Hepatocyte (in vitro differentiated cells): ENCODE measurements at regions not wholly inside any gene's neighbourhood (a gene's known extent, or its start where the extent isn't known, plus 50 kb on each side); places are given as distances from the start of the nearest gene placed in this dataset.

ENCODE experiments used
- DNase-seq: peaks from one replicate; pipeline ENCODE4 v3.0.0-alpha.2; 2016; ENCODE audit warnings: low spot score
- H2AFZ ChIP-seq: fragments of 200-600 bp; sonication (generic); 2 replicates; pipeline ENCODE4 v1.6.0; 2016; ENCODE audit warnings: antibody characterized with exemption, mild to moderate bottlenecking
- H3K27ac ChIP-seq: fragments of 200-600 bp; sonication (generic); 2 replicates; pipeline ENCODE4 v1.5.1; 2016; ENCODE audit warnings: mild to moderate bottlenecking
- H3K27me3 ChIP-seq: fragments of 200-600 bp; sonication (generic); 2 replicates; pipeline ENCODE4 v1.6.1; 2016
- H3K36me3 ChIP-seq: fragments of 200-600 bp; sonication (generic); replicated peaks from 2 replicates; pipeline ENCODE4 v1.5.1; 2016; ENCODE audit warnings: low read depth; ENCODE audit not compliant: insufficient read depth
- H3K4me1 ChIP-seq: fragments of 200-600 bp; sonication (generic); 2 replicates; pipeline ENCODE4 v1.5.1; 2016; ENCODE audit warnings: mild to moderate bottlenecking, moderate library complexity; ENCODE audit not compliant: insufficient read depth
- H3K4me2 ChIP-seq: fragments of 200-600 bp; sonication (generic); 2 replicates; pipeline ENCODE4 v1.6.0; 2016
- H3K4me3 ChIP-seq: fragments of 200-600 bp; sonication (generic); 2 replicates; pipeline ENCODE4 v1.5.1; 2016; ENCODE audit warnings: mild to moderate bottlenecking
- H3K79me2 ChIP-seq: fragments of 200-600 bp; sonication (generic); 2 replicates; pipeline ENCODE4 v1.6.0; 2017; ENCODE audit warnings: mild to moderate bottlenecking
- H3K9me2 ChIP-seq: fragments of 200-600 bp; sonication (generic); replicated peaks from 2 replicates; pipeline ENCODE4 v1.6.0; 2017; ENCODE audit warnings: mild to moderate bottlenecking; ENCODE audit not compliant: insufficient read depth
- H3K9me3 ChIP-seq: fragments of 200-600 bp; sonication (generic); 2 replicates; pipeline ENCODE4 v1.5.1; 2016; ENCODE audit warnings: low read depth, mild to moderate bottlenecking
- H4K20me1 ChIP-seq: fragments of 200-600 bp; sonication (generic); 2 replicates; pipeline ENCODE4 v1.6.0; 2016; ENCODE audit warnings: mild to moderate bottlenecking; ENCODE audit not compliant: insufficient read depth, poor library complexity, severe bottlenecking
- EZH2 ChIP-seq: fragments of 200-600 bp; sonication (generic); IDR thresholded peaks from 2 replicates; pipeline ENCODE4 v1.6.1; 2016; ENCODE audit warnings: antibody characterized with exemption, mild to moderate bottlenecking, borderline replicate concordance
- EZH2phosphoT487 ChIP-seq: fragments of 200-600 bp; sonication (generic); IDR thresholded peaks from one replicate; pipeline ENCODE4 v1.6.1; 2018; ENCODE audit warnings: antibody characterized with exemption, mild to moderate bottlenecking, low read depth, moderate library complexity; ENCODE audit not compliant: unreplicated experiment, severe bottlenecking
- WGBS: methylation state at CpG from one replicate; pipeline ENCODE4 v1.1.6; 2016; ENCODE audit warnings: low lambda C conversion rate; ENCODE audit errors: missing lambda C conversion rate; 5-methylcytosine and 5-hydroxymethylcytosine counted together
- TF ChIP-seq, protein P1 (sequence below): fragments of 200-600 bp; sonication (generic); IDR thresholded peaks from 2 replicates; pipeline ENCODE4 v1.5.1; 2016; ENCODE audit warnings: antibody characterized with exemption, mild to moderate bottlenecking; ENCODE audit not compliant: poor library complexity

- Histone ChIP-seq H2AFZ (no peak overlapping the region), H3K36me3 (no peaks in the 10 kb centered on the region)
- no peak for DNase-seq
These were observed 65.8 kb upstream of the MAGI1 start for GRCh38 chr3:66104535-66104934.

GRCh38 chr3:66103729-66104128 is 65.0 kb upstream of the MAGI1 start:
- no peaks in the 10 kb centered on the region for H3K36me3 ChIP-seq
- WGBS = 96% methylated on average over 3 of the region's 3 CpGs
- H3K4me1 ChIP-seq = no peaks in the 10 kb centered on the region
- no peaks in the 10 kb centered on the region for H3K9me3 ChIP-seq
- H3K9me2 ChIP-seq = no peaks in the 10 kb centered on the region
- no peak overlapping the region for H3K4me2 ChIP-seq
- no peaks in the 10 kb centered on the region for H3K27me3 ChIP-seq
- DNase-seq = no peak
- H4K20me1 ChIP-seq = no peaks in the 10 kb centered on the region
- H2AFZ ChIP-seq = no peak overlapping the region
- no peaks in the 10 kb centered on the region for H3K79me2 ChIP-seq
- TF ChIP-seq, protein P1, sequence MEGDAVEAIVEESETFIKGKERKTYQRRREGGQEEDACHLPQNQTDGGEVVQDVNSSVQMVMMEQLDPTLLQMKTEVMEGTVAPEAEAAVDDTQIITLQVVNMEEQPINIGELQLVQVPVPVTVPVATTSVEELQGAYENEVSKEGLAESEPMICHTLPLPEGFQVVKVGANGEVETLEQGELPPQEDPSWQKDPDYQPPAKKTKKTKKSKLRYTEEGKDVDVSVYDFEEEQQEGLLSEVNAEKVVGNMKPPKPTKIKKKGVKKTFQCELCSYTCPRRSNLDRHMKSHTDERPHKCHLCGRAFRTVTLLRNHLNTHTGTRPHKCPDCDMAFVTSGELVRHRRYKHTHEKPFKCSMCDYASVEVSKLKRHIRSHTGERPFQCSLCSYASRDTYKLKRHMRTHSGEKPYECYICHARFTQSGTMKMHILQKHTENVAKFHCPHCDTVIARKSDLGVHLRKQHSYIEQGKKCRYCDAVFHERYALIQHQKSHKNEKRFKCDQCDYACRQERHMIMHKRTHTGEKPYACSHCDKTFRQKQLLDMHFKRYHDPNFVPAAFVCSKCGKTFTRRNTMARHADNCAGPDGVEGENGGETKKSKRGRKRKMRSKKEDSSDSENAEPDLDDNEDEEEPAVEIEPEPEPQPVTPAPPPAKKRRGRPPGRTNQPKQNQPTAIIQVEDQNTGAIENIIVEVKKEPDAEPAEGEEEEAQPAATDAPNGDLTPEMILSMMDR = no peak
- TF ChIP-seq EZH2phosphoT487 (no peak), EZH2 (no peak)
- H3K4me3 ChIP-seq = no peak overlapping the region
- H3K27ac ChIP-seq = no peak overlapping the region

More at GRCh38 chr3:66104535-66104934, 65.8 kb upstream of the MAGI1 start:
- H3K4me1 ChIP-seq = no peaks in the 10 kb centered on the region
- no peaks in the 10 kb centered on the region for H3K9me3 ChIP-seq
- TF ChIP-seq, protein P1 = no peak
- TF ChIP-seq EZH2 (no peak), EZH2phosphoT487 (no peak)
- no peak overlapping the region for H3K4me3 ChIP-seq
- no peaks in the 10 kb centered on the region for H4K20me1 ChIP-seq
- H3K79me2 ChIP-seq = no peaks in the 10 kb centered on the region
- H3K4me2 ChIP-seq = no peak overlapping the region
- H3K27me3 ChIP-seq = no peaks in the 10 kb centered on the region
- no peak overlapping the region for H3K27ac ChIP-seq
- H3K9me2 ChIP-seq = no peaks in the 10 kb centered on the region

GRCh38 chr3:66101901-66102300 is 63.2 kb upstream of the MAGI1 start:
- Histone ChIP-seq H2AFZ (no peak overlapping the region), H3K4me3 (no peak overlapping the region), H3K36me3 (no peaks in the 10 kb centered on the region), H3K4me1 (no peaks in the 10 kb centered on the region), H3K27me3 (no peaks in the 10 kb centered on the region), H3K4me2 (no peak overlapping the region), H4K20me1 (no peaks in the 10 kb centered on the region), H3K79me2 (no peaks in the 10 kb centered on the region), H3K27ac (no peak overlapping the region), H3K9me3 (no peaks in the 10 kb centered on the region), H3K9me2 (no peaks in the 10 kb centered on the region)
- TF ChIP-seq, protein P1 = no peak
- TF ChIP-seq EZH2phosphoT487 (no peak), EZH2 (no peak)
- WGBS = 96% methylated on average over 3 of the region's 3 CpGs
- no peak for DNase-seq

DNA sequence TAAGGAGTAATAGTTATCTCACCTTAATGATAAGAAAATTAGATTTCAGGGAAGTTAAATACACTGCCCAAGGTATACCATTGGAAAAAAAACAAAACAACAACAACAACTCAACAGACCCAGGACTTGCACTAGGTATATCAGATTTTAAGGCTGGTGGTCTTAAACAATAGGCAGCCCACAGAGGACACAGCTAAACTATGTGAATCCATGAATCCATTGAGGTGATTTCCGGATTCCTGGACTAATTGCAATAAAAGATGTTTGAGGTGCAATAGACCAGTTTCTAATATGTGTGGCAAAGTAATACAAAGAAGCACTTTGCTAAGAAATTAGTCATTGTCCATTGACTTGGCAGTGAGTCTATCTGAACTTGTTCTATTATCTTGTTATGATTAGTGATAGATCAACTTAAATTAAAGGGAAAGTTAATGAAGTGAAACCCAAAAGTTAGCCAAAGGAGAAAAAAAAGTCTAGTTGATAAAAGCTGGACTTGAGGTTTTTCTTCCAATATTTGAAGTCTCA is 60.9 kb upstream of the MAGI1 start:
- no peaks in the 10 kb centered on the region for H3K9me2 ChIP-seq
- DNase-seq = no peak
- no peaks in the 10 kb centered on the region for H4K20me1 ChIP-seq
- no peak overlapping the region for H2AFZ ChIP-seq
- 70% methylated on average over 1 of the region's 1 CpG for WGBS
- H3K4me3 ChIP-seq = no peak overlapping the region
- no peaks in the 10 kb centered on the region for H3K27me3 ChIP-seq
- TF ChIP-seq EZH2 (no peak), EZH2phosphoT487 (no peak)
- TF ChIP-seq, protein P1 = no peak
- H3K79me2 ChIP-seq = no peaks in the 10 kb centered on the region
- no peak overlapping the region for H3K27ac ChIP-seq
- no peaks in the 10 kb centered on the region for H3K9me3 ChIP-seq
- no peaks in the 10 kb centered on the region for H3K4me1 ChIP-seq
- H3K4me2 ChIP-seq = no peak overlapping the region
- H3K36me3 ChIP-seq = no peaks in the 10 kb centered on the region
